GM23338 (cell line): ENCODE measurements at regions not wholly inside any gene's neighbourhood (a gene's known extent, or its start where the extent isn't known, plus 50 kb on each side); places are given as distances from the start of the nearest gene placed in this dataset.

Experiments
- TF ChIP-seq, protein P1 (sequence below): IDR thresholded peaks from one replicate; pipeline ENCODE4 v1.6.1; 2018; ENCODE audit warnings: antibody characterized with exemption; ENCODE audit not compliant: unreplicated experiment
- TF ChIP-seq, protein P2 (sequence below), 2 experiments: fragments of 200-600 bp in 1 of 2; sonication (generic) in 1 of 2; conservative IDR thresholded peaks; 2 replicates each; pipeline versions ENCODE4 v1.5.1 to v1.6.1; 2016 to 2017; ENCODE audit warnings: antibody characterized with exemption in 2 of 2, low read depth in 2 of 2, mild to moderate bottlenecking in 2 of 2, moderate library complexity in 1 of 2

DNA sequence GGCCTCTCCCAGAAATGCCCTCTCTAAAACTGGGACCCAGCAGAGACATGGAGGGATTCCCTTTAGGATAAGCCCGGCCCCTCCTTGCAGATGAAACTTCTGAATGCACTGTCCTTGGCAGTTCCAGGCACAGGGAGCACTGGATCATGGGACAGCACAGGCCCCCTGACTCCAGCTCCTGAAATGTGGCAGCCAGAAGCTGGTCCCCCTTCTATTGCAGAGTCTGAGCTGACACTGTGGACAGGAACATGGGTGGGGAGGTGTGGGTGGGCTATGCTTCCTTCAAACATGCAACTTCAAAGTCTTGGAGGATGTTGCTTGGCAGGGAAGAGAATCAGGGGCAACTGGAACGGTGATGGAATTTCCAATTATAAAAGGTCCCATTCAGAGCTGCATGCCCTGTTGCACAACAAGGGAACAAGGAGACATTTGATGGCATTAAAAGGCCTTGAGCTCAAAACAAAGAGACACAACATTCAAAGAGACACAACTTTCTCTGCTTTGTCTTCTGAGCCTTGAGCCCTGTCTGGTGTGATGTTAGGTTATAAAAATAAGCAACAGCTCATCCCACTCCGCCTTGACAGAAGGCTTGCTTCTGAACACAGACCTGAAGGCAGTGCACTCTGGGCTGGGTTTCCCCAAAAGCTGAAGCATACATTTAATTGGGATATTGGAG, 239.0 kb downstream of the OSR1 start:
- TF ChIP-seq, protein P1, sequence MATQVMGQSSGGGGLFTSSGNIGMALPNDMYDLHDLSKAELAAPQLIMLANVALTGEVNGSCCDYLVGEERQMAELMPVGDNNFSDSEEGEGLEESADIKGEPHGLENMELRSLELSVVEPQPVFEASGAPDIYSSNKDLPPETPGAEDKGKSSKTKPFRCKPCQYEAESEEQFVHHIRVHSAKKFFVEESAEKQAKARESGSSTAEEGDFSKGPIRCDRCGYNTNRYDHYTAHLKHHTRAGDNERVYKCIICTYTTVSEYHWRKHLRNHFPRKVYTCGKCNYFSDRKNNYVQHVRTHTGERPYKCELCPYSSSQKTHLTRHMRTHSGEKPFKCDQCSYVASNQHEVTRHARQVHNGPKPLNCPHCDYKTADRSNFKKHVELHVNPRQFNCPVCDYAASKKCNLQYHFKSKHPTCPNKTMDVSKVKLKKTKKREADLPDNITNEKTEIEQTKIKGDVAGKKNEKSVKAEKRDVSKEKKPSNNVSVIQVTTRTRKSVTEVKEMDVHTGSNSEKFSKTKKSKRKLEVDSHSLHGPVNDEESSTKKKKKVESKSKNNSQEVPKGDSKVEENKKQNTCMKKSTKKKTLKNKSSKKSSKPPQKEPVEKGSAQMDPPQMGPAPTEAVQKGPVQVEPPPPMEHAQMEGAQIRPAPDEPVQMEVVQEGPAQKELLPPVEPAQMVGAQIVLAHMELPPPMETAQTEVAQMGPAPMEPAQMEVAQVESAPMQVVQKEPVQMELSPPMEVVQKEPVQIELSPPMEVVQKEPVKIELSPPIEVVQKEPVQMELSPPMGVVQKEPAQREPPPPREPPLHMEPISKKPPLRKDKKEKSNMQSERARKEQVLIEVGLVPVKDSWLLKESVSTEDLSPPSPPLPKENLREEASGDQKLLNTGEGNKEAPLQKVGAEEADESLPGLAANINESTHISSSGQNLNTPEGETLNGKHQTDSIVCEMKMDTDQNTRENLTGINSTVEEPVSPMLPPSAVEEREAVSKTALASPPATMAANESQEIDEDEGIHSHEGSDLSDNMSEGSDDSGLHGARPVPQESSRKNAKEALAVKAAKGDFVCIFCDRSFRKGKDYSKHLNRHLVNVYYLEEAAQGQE: no peak
- TF ChIP-seq, protein P2, sequence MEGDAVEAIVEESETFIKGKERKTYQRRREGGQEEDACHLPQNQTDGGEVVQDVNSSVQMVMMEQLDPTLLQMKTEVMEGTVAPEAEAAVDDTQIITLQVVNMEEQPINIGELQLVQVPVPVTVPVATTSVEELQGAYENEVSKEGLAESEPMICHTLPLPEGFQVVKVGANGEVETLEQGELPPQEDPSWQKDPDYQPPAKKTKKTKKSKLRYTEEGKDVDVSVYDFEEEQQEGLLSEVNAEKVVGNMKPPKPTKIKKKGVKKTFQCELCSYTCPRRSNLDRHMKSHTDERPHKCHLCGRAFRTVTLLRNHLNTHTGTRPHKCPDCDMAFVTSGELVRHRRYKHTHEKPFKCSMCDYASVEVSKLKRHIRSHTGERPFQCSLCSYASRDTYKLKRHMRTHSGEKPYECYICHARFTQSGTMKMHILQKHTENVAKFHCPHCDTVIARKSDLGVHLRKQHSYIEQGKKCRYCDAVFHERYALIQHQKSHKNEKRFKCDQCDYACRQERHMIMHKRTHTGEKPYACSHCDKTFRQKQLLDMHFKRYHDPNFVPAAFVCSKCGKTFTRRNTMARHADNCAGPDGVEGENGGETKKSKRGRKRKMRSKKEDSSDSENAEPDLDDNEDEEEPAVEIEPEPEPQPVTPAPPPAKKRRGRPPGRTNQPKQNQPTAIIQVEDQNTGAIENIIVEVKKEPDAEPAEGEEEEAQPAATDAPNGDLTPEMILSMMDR (conservative IDR thresholded peaks at IDR 0.05; ENCODE audit: low read depth in 2 of 2): no peak
